HG03095 (cell line): ENCODE measurements at regions not wholly inside any gene's neighbourhood (a gene's known extent, or its start where the extent isn't known, plus 50 kb on each side); places are given as distances from the start of the nearest gene placed in this dataset.

Source experiments
- ATAC-seq: cut with Tn5 transposase; IDR thresholded peaks from one replicate; pipeline ENCODE4 v1.9.1; 2021; ENCODE audit warnings: moderate library complexity; ENCODE audit not compliant: unreplicated experiment

DNA sequence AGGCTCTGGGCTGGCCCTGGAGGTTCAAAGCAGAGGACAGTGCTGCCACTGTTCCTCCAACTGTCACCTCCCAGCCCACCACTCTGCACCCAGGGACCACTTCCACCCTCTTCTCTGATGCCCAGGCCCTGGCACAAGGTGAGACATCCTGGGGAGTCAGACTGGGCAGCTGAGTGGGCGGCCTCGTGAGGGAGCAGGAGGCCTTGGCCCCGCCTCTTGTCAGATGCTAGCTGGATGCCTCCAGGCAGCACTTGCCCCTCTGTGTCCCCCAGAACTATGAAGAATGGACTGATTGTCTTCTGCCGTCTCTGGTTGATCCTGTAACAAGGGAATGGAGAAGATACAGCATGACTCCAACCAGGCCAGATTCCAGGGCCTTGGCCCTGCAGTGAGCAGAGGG lies 191.0 kb upstream of the LINGO1 start:
- no peak for ATAC-seq

DNA sequence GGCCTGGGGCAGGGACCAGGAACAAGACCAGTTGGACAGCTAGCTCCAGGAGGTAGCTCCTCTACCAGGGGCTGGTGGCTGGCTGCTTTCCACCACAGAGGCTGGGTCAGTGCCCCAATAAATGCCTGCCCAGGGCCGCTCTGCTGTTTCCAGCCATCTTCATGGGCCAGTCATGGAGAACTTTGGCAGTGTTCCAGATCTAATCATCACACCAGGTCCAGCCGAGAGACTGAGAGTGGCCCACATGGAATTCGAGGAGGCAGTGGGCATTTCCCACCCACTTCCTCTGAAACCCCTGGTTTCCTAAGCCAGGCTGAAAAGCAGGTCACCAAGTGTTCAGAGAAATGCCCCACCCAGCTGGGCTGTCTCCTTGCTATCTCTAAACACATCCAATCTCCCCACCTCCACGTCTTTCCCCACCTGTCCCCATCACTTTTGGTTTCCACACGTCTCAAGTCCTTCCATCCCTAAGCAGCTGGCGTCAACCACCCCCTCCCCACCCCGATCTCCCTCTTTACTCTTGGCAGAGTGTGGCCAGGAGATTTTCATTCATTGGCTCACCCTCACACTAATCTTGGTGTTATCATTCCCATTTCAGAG lies 190.0 kb upstream of the LINGO1 start:
- no peak for ATAC-seq

DNA sequence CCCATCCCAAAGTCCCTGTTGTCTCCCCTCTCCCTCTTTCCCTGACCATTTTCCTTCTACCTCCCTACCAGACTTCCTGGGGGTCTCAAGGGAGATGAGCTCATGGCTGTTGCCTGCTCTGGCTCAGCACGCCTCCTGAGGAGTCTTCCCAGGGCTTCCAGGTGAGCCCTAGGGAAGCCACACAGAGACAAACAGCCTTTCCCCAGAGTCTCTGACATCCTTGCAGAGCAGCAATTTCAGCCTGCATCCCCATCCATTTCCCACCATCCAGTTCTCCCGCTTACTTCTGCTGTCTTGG lies 189.2 kb upstream of the LINGO1 start:
- ATAC-seq = no peak

DNA sequence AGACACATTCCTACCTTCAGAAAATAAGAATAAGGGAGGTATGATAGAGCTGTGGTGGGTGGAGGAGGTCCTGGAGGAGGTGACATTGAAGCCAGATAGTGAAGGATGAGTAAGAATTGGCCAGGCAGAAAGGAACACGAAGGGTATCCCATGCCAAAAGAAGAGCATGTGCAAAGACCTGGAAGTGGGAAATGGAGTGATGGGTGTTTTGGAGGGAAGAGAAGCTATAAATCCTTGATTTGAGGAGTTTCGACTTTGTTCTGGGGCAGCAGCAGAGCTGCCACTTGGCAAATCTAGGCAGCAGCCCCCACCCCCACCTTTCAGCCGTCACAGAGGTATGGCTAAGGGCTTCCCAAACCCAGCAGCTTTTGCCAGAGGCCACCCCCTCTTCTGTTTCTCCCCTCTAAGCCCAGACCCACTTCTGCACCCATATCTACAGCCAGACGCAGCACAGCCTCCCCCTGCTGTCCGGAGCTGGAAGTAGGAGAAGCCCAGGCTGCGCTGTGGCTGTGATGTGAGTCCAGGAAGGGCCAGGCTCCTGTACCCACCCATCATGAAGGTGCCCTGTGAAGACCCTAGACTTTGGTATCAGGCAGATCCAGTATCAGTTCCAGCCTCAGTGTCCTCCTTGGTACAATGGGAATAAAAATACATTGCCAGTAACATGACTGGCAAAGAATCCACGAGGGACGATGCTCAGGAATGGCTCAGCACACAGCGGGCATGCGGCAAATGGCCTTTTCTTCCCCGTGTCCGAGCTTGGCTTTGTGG lies 188.7 kb upstream of the LINGO1 start:
- ATAC-seq = no peak

DNA sequence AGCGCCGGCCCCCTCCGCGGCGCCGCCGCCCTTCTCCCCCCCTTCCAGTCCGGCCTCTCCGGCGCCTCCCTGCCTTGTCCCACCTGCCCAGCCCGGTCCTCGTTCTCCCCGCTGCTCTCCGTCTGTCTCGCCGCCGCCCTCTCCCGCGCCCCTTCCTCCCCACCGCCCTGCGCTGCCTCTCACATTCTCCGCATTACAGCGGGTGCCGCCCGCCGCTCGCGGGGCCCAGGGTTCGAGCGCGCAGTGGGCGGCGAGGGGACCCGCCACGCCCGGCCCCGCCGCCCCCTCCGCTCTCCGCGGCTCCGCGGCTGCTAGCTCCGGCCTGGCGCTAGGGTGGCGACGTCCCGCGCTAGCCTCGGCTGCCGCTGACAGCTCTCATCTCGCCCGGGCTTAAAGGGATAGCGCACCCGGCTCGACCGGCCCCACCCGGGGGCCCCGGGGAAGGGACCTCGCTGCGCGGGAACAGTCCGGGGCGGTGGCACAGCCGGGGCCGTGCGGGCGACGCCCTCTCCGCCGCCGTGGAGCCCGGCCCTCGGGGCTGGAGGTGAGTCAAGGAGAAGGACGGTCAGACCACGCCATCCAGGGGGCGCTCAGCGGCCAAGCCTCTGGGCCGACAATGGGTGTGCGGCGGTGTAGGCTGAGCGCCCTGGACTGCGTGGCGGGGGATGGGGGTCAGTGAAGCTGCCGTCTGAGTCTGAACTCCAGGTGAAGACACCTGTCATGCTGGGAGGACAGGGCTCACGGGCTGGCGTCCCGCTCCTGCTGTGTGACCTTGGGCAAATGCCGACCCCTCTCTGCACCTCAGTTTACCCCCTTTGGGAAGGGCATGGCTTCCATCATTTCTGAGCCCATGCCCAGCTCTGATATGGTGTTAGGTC lies 187.4 kb upstream of the LINGO1 start:
- ATAC-seq = no peak

DNA sequence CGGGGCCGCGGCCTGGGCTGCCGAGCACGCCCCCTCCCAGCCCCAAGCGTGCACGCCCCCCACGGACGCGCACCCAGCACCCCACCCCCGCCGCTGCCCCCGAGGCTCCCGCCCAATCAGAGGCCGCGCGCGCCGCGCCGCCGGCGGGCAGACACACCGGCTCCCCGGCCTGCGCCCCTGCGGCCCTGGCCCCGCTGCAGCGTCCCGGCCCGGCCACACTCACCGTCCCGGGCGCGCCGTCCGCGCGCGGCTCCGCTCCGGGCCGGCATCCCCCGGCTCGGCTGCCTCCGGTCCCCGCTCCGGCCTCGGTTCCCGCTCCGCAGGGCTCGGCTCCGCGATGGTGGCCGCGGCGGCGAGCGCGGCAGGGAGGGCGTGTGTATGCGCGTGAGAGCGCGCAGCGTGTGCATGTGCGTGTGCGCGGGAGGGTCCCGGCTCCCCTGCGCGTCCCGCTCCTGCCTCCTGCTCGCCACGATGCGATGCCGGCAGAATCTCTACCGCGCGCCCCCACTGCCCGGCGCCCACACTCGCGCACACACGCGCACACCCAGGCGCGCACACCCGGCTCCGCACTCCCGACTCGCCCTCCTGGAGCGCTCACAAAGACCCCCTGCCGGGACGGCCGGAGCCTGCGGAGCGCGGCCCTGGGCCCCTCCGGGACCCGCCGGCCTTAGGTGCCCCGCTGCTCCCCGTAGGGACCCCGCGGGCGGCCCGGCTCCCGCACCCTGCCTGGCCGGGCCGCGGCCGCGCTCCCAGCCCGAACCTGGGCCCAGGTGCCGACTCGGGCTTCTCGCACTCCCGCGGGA lies 186.5 kb upstream of the LINGO1 start:
- no peak for ATAC-seq

DNA sequence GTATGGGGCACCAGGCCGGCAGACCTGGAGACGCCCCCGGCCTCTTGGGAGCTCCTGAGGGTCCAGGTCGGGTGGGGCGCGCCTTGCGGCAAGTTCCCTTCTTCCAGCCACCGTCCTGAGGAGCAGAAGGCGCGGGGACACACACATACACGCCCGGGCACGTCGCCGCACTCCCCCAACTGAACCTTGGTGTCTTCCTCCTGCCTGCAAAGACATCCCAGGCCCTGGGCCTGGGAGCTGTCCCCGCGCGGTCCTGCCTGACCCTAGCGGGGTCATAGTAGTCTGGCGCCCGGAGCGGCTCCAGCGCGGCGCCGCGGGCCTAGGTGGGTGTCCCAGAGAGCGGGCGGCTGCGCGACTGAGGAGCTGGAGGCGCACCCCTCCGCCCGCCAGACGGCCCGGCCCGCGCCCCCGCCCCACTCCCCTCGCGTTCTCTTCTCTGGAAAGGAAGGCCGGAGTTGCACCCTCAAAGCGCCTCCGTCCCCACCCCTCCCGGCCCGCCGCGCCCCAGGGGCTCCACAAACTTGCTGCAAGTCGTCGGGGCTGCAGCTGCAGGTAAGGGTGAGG lies 185.9 kb upstream of the LINGO1 start:
- ATAC-seq = no peak

DNA sequence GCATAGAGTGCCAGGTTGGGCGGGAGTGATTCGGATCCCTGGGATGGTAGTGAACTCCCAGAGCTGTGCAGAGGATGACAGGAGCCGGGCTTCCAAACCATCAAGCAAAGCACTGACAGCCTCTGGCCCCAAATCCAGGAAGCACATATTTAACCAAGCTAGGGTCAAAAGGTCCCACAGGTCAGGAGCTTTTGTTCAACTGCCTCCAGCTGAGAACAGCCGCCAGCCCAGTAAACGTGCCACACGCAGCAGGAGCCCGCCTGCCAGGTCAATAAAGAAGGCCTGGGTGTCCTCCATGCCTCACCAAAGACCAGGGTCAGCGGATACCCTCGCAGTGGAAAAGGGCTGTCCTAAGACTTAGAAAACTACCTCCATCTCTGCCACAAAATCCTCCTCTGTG lies 184.7 kb upstream of the LINGO1 start:
- no peak for ATAC-seq

DNA sequence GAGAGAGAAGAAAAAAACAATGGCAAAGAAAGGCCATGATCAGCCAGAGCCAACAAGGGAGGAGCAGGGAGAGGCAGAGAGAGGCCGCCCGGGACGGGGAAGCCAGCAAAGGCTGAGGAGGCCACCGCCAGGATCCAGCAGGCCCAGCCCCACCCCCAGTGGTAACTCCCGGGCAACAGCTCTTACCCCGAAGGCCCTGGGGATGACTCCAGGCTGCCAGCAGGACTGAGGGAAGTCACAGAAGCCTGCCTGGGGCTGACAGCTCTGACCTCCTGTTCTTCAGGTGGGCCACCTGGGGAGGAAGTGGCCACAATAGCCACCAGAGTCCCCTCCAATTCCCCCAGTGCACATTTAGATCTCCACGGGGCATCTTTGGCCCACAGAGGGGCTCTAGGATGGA lies 184.3 kb upstream of the LINGO1 start:
- no peak for ATAC-seq

DNA sequence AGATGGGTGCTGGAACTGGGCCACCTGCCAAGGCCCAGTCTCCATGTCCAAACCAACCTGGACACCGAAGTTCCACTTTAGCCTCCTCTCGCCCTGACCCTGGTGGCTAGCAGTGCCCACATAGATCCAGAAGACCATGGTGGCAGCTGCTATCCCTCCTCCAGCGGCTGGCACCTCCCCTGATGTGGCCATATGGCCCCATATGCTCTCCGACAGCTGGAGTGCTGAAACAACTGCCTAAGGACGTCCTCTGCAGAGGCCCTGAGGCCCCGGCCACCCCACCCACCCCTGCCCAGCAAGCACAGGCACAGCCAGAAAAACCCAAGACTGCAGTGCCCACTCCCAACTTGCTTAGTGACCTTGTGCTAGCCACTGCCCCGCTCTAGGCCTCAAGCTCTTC lies 182.3 kb upstream of the LINGO1 start:
- ATAC-seq = no peak

DNA sequence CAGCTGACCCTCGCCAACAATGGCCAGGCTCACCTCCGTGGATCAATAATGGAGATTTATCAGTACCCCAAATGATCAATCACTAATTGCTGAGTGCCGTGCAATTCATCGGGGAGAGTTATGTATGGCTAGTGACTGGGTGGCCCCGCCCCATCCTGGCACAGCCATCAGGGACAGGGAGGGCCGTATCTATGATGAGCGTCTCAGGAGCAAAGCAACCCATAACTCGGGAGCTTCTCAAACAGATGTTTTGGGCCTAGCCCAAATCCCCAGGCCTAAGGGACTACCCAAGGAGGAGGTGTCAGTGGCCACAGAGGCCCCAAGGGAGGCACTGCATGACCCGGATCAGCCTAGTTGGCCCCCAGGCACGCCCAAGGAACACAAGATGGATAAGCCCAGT lies 180.0 kb upstream of the LINGO1 start:
- no peak for ATAC-seq

DNA sequence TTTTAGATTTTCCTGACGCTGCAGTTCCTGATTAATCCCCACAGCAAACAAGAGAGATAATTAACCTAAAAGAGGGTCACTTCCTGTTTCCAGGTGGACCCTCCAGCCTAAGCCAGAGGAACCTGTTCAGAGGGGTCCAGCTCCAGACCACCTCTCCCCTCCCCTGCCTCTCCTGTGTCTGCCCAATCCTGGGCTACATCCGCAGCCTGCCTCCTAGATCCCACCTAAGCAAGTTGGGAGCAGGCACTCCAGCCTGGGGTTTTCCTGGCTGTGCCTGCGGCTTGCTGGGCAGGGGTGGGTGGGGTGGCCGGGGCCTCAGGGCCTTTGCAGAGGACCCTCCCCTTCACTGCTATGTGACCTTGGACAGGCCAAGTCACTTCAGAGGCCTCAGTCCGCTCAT lies 178.6 kb upstream of the LINGO1 start:
- no peak for ATAC-seq

DNA sequence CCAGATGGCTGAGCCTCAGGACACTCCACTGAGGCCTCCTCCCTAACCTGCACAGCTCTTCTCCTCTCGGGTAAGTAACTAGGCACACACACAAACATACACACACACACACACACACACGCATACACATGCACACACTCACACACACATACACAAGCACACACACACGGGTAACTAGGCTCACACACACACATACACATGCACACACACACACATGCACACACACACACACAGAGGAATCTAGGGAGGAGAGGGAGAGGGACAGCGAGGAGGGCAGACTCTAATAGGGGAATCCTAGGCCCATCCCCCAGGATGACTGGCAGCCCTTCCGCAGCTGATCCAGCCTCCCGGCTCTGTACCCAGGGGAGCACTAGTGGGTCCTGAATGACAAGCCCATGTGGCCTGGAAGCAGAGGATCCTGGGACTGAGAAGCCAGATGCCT lies 177.4 kb upstream of the LINGO1 start:
- no peak for ATAC-seq

DNA sequence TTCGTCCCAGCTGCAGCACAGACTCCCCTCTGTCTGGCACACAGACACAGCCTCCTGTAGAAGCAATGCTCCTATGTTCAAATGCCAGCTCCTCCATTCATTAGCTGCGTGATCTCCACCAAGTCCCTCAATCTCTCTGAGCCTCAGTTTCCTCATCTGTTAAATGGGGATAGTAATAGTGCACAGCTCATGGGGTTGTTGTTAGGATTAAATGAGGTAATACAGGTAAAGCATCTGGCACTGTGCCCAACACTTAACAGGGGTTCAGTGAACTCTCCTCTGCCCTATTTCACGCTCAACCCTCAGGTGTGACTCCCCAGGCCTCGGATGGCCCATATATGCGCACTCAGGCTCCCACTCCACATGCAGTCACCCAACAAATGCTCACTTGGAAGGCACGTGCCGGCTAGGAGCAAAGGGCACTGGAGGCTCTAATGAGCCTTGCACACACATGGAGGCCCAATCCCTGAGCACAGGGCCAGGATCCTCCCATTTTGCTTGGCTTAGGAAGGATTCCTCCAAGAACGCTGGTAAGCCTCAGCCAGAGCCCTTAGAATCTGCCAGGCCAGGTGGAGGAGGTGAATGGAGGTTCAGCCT lies 176.0 kb upstream of the LINGO1 start:
- no peak for ATAC-seq

DNA sequence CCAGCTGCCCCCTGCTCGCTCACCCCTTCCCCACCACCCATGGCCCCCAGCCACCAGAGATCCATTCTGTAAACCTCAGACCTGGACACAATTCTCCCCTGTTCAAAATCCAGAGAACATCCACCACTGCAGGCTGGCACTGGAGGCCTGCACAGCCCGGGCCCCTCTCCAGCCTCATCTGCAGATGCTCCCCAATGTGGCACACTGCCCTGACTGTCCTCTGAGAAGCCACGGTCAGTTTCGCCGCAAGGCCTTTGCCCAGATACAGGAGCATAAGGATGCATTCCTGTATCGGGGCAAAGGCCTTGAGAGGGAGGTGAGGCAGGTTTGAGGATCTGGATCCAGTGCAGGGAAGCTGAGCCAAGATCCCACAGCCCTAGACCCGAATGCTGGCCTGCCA lies 175.4 kb upstream of the LINGO1 start:
- ATAC-seq = no peak

DNA sequence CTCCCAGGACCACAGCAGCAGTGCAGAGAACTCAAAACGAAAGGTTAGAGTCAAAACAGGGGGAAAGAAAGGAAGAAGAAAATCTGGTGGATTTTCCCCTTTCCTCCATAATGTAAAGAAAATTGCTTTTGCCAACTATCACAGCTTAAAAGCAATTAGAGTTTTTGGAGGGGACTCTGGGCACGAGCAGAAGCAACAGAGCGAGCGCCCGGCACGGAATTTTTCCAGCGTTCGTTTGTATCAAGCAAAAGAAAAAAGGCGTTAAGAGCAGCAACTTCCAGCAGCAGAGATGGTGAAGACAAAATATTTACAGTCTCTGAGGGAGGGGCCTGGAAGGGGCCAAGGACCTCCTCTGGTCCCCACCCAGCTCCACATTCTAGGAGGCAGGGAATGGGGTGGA lies 174.9 kb upstream of the LINGO1 start:
- no peak for ATAC-seq

DNA sequence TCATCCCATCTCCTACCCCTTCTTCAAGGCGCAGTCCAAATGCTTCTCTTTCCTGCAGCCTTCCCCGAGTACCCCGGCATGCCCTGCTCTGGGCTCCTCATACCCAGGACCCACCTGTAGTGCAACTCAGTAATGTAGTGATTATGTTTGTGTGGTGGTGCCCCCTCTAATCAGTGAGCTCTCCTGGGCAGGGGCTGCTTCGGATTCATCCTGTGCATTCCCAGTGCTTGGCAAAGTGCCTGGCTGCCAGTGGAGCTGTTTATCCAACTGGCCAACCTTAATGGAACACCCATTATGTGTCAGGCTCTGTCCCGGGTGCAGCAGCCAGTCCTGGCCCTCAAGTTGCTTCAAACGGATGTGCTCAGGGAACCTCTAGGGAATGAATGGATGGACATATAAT lies 174.4 kb upstream of the LINGO1 start:
- ATAC-seq = no peak

DNA sequence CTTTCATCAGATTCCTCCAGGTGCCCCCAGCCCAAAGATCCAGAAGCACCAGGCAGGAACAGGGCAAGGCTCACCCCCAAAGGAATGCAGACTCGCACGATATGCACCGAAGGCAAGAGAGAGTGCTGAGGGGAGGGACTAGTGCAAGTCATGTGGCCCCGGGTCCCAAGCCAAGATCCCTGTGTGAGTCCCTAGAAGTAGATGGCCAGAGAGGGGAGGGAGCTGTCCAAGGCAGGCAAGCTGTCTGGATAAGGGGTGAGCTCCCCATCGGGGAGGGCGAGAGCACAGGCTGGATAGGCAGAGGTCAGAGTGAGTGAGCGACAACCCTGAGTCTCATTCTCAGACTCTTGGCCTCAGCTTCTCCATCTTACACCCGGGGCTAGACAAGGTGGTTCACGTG lies 171.5 kb upstream of the LINGO1 start:
- no peak for ATAC-seq

DNA sequence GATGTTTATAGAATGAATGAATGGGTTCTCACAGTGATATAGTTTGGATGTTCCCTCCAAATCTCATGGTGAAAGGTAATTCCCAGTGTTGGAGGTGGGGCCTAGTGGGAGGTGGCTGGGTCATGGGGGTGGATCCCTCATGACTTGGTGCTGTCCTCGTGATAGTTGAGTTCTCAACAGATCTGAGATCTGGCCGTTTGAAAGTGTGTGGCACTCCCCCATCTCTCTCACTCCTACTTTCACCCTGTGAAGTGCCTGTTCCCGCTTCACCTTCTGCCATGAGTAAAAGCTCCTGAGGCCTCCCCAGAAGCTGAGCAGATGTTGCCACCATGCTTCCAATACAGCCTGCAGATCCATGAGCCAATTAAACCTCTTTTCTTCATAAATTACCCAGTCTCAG lies 170.8 kb upstream of the LINGO1 start:
- ATAC-seq = no peak

DNA sequence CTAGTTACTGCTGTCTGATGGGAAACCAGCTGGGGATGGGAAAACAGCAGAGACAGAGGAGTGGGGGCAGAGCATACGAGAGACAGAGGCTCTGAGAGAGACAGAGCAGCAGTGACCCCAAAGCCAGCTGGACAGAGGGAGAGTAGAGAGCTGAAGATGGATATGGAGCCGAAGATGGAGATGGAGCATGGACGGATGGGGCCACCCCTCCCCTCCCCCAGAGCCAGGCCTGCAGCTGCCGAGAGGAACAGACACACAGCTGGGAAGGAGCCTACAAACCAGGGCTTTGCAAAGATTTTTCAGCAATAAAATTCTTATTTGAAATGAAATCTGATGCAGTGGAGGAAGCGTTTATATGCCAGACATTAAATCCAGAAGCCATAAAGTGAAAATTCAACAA lies 167.6 kb upstream of the LINGO1 start:
- no peak for ATAC-seq

DNA sequence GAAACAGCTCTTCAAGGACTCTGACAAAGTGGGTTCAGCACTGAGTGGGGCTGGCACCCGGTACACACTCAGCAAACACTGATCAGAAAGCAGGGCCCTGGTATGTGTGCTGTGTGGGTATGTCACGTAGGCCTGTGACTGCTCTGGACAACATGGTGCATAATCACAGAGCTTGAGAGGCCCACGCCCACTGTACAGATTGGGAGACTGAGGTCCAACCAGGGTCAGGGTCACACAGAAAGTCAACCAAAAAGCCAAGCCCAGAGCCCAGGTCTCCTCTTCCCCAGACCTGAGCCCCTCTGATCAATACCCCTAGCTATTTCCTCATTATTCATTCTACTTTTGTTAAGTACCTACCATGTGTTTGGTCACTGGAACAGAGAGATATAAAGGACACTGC lies 166.1 kb upstream of the LINGO1 start:
- no peak for ATAC-seq
